Esophagus squamous epithelium (tissue), 5 donors: ENCODE measurements at regions not wholly inside any gene's neighbourhood (a gene's known extent, or its start where the extent isn't known, plus 50 kb on each side); places are given as distances from the start of the nearest gene placed in this dataset.

Experiments
- DNase-seq: peaks from one replicate; lab custom pipeline; 2025; lab: John Stamatoyannopoulos, UW
- H3K27ac ChIP-seq, 4 donors: fragments of 200-600 bp; sonication (generic); one replicate each; pipeline ENCODE4 v1.5.1; 2016 to 2019; ENCODE audit warnings: mild to moderate bottlenecking in 1 of 4
- H3K27me3 ChIP-seq, 4 donors: fragments of 200-600 bp; sonication (generic); 1 replicate in 3 of 4; 2 replicates in 1 of 4; pipeline versions ENCODE4 v1.5.1 to v1.6.0; 2017 to 2021; ENCODE audit warnings: antibody characterized with exemption in 1 of 4
- H3K36me3 ChIP-seq, 3 donors: fragments of 200-600 bp; sonication (generic); one replicate each; pipeline ENCODE4 v1.5.1; 2016 to 2019
- H3K4me1 ChIP-seq, 3 donors: fragments of 200-600 bp; sonication (generic); one replicate each; pipeline ENCODE4 v1.5.1; 2017 to 2019
- H3K4me3 ChIP-seq, 4 donors: fragments of 200-600 bp; sonication (generic); 1 replicate in 3 of 4; 2 replicates in 1 of 4; pipeline ENCODE4 v1.5.1; 2016 to 2019; ENCODE audit warnings: mild to moderate bottlenecking in 2 of 4, moderate library complexity in 1 of 4
- H3K9me3 ChIP-seq, 3 donors: fragments of 200-600 bp; sonication (generic); one replicate each; pipeline ENCODE4 v1.5.1; 2016 to 2019
- POLR2A ChIP-seq, 4 donors: fragments of 450-650 bp; IDR thresholded peaks; one replicate each; pipeline ENCODE4 v1.6.1; 2017; ENCODE audit warnings: antibody characterized with exemption in 4 of 4, mild to moderate bottlenecking in 4 of 4, moderate library complexity in 3 of 4
- WGBS, 2 donors: methylation state at CpG; one replicate each; pipeline ENCODE4 v1.1.5; 2018; 5-methylcytosine and 5-hydroxymethylcytosine counted together
- intact Hi-C: fragments of 100-400 bp; cut with DNase I; formaldehyde crosslinking; loops from one replicate; pipeline ENCODE4 v1.15.0; 2022
- TF ChIP-seq, protein P1 (sequence below), 6 experiments: fragments of 450-650 bp in 4 of 6; fragments of 200-600 bp in 2 of 6; sonication (generic) in 2 of 6; IDR thresholded peaks; one replicate each; pipeline ENCODE4 v1.5.1; 2016 to 2019; ENCODE audit warnings: antibody characterized with exemption in 6 of 6, mild to moderate bottlenecking in 4 of 6, moderate library complexity in 4 of 6
- donor health status: DM: yes; HTN: yes; CAD: no.

DNA sequence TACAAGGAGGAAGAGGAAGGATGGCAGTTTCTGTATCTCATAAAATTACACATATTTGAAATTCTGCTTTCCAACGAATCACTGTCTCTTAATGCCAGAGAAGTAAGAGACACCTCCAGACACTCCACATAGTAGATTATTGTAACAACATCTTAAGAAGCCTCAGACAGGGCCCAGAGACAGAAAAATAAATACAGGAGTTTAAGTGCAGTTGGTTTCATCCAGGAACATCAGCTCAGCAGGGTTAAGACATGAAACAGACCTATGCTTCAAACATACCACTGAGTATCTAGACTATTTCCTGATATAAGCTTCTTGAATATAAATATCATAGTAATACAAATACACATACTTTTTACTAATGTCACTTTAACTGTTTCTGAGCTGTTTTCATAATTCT is 290.3 kb downstream of the ADAMTS20 start:
- Histone ChIP-seq H3K27ac (no peak overlapping the region), H3K4me3 (no peak overlapping the region), H3K9me3 (no peaks in the 10 kb centered on the region), H3K27me3 (no peaks in the 10 kb centered on the region), H3K36me3 (no peaks in the 10 kb centered on the region), H3K4me1 (no peaks in the 10 kb centered on the region)
- TF ChIP-seq POLR2A (IDR thresholded peaks at IDR 0.05), result no peak
- TF ChIP-seq, protein P1, sequence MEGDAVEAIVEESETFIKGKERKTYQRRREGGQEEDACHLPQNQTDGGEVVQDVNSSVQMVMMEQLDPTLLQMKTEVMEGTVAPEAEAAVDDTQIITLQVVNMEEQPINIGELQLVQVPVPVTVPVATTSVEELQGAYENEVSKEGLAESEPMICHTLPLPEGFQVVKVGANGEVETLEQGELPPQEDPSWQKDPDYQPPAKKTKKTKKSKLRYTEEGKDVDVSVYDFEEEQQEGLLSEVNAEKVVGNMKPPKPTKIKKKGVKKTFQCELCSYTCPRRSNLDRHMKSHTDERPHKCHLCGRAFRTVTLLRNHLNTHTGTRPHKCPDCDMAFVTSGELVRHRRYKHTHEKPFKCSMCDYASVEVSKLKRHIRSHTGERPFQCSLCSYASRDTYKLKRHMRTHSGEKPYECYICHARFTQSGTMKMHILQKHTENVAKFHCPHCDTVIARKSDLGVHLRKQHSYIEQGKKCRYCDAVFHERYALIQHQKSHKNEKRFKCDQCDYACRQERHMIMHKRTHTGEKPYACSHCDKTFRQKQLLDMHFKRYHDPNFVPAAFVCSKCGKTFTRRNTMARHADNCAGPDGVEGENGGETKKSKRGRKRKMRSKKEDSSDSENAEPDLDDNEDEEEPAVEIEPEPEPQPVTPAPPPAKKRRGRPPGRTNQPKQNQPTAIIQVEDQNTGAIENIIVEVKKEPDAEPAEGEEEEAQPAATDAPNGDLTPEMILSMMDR (IDR thresholded peaks at IDR 0.05), result no peak
- WGBS, 2 donors, result 41 to 53% methylated on average over 1 of the region's 1 CpG
- intact Hi-C loops, result no loop called here
- no peak for DNase-seq

DNA sequence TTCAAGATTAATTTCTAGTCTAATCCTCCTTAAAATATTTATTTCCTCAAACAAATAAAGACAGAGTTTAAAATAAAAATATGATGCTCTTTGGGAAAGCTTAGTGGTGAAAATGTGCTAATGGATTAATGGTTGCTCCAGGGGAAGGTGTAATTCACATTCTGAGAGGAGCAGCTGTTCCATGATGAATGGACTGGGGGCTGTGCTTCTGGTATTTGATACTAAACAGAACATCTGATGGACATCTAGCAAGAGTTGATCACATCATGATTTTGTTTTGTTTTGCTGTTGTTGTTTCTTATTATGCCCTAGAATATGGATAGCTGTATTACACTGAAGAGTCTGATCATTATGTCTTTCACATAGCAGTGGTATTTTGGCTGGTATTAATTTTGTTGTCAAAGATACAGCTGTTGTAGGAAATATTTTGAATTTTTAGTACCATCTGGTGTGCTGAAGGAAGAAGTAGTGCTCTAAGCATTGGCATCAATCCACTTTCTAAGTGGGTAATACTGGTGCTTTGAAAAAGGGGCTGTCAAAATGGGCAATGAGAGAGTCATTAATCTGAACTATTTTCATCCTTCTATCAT is 296.4 kb downstream of the ADAMTS20 start:
- DNase-seq, result no peak
- H3K27ac ChIP-seq, result no peak overlapping the region
- no peak for TF ChIP-seq POLR2A (IDR thresholded peaks at IDR 0.05)
- TF ChIP-seq, protein P1 (IDR thresholded peaks at IDR 0.05), result no peak
- no peaks in the 10 kb centered on the region for H3K27me3 ChIP-seq
- no peaks in the 10 kb centered on the region for H3K9me3 ChIP-seq
- intact Hi-C loops, result no loop called here
- no peaks in the 10 kb centered on the region for H3K4me1 ChIP-seq
- H3K4me3 ChIP-seq, result no peak overlapping the region
- H3K36me3 ChIP-seq, result no peaks in the 10 kb centered on the region

DNA sequence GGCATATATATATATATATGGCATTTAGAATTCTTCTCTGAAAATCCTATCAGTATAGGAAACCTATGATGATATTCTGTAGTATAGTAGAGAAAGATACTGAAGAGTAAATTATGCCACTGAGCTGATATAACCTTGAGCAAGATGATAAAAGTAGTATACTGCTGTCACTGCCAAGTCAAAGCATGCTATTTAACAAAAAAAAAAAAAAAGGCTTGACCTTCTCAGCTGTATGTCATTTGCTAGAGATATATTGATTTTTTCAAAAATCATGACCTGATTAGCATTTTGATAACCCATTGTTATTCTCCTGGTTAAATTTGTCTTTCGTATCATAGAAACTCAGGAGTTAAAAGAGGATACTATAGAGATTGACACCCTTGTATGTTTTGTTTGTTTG is 299.4 kb downstream of the ADAMTS20 start:
- H3K4me3 ChIP-seq, result no peak overlapping the region
- intact Hi-C loops, result no loop called here
- DNase-seq, result no peak
- H3K4me1 ChIP-seq, result no peaks in the 10 kb centered on the region
- H3K27me3 ChIP-seq, result no peaks in the 10 kb centered on the region
- H3K36me3 ChIP-seq, result no peaks in the 10 kb centered on the region
- no peak overlapping the region for H3K27ac ChIP-seq
- TF ChIP-seq, protein P1 (IDR thresholded peaks at IDR 0.05), result no peak
- TF ChIP-seq POLR2A (IDR thresholded peaks at IDR 0.05), result no peak
- WGBS, 2 donors, result 96% methylated on average over 1 of the region's 1 CpG
- H3K9me3 ChIP-seq, result no peaks in the 10 kb centered on the region

DNA sequence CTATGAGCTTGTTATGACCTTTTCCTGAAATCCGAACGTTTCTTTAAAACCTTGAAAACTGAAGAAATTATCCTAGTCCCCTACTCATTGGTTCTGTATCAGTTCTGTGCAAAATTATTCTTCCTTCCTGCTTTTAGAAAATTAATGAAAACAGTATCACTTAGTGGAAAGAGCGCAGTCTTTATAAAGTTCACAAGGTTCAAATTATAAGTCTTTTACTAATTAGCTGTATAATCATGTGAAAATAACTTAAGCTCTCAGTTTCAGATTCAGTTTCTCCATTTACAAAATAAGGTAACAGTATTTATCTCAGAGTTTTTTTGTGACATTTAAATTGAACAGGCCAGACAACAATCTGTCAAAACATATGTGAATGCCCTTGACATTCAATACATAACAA is 306.1 kb downstream of the ADAMTS20 start:
- no peaks in the 10 kb centered on the region for H3K27me3 ChIP-seq
- 83 to 84% methylated on average over 3 of the region's 3 CpGs for WGBS, 2 donors
- no peak overlapping the region for H3K4me3 ChIP-seq
- no peaks in the 10 kb centered on the region for H3K9me3 ChIP-seq
- H3K36me3 ChIP-seq, result no peaks in the 10 kb centered on the region
- TF ChIP-seq POLR2A (IDR thresholded peaks at IDR 0.05), result no peak
- TF ChIP-seq, protein P1 (IDR thresholded peaks at IDR 0.05), result no peak
- intact Hi-C loops, result no loop called here
- no peaks in the 10 kb centered on the region for H3K4me1 ChIP-seq
- H3K27ac ChIP-seq, result no peak overlapping the region
- DNase-seq, result no peak

- no peaks in the 10 kb centered on the region for H3K4me1 ChIP-seq
- TF ChIP-seq POLR2A (IDR thresholded peaks at IDR 0.05), result no peak
- TF ChIP-seq, protein P1 (IDR thresholded peaks at IDR 0.05), result no peak
- intact Hi-C loops, result no loop called here
Observed at GRCh38 chr12:43241986-43242385, 310.0 kb downstream of the ADAMTS20 start.

More at GRCh38 chr12:43241986-43242385, 310.0 kb downstream of the ADAMTS20 start:
- Histone ChIP-seq H3K27ac (no peak overlapping the region), H3K27me3 (no peaks in the 10 kb centered on the region), H3K9me3 (no peaks in the 10 kb centered on the region), H3K36me3 (no peaks in the 10 kb centered on the region), H3K4me3 (no peak overlapping the region)
- 52 to 59% methylated on average over 2 of the region's 2 CpGs for WGBS, 2 donors
- DNase-seq, result no peak
